OCI-LY7 (cell line): ENCODE measurements at regions not wholly inside any gene's neighbourhood (a gene's known extent, or its start where the extent isn't known, plus 50 kb on each side); places are given as distances from the start of the nearest gene placed in this dataset.

Experiments
- BruUV-seq: library from RNA; stranded (reverse); fragments of 400-500 nt; replicated peaks from 2 replicates; lab custom pipeline; 2021; lab: Mats Ljungman, UMichigan
- CTCF ChIA-PET: fragments of 300-600 bp; sonication (Branson Sonifier 250); formaldehyde crosslinking; loops from one replicate; lab custom pipeline; 2022; ENCODE audit warnings: antibody characterized with exemption; ENCODE audit not compliant: unreplicated experiment; lab: Charles Lee
- POLR2A ChIA-PET: fragments of 300-600 bp; sonication (Branson Sonifier 250); formaldehyde crosslinking; loops from one replicate; lab custom pipeline; 2022; ENCODE audit warnings: antibody characterized with exemption; lab: Charles Lee
- DNase-seq: peaks from one replicate; pipeline ENCODE4 v3.0.0-alpha.2; 2015; ENCODE audit warnings: low spot score
- H2AFZ ChIP-seq: fragments of 200-600 bp; sonication (generic), shearing (Covaris generic); 2 replicates; pipeline ENCODE4 v1.6.1; 2014; ENCODE audit warnings: mild to moderate bottlenecking, antibody characterized with exemption, low read length, moderate library complexity
- H3K27ac ChIP-seq: fragments of 200-600 bp; sonication (generic); 2 replicates; pipeline ENCODE4 v1.5.1; 2014; ENCODE audit warnings: mixed run types, low read depth, mild to moderate bottlenecking, moderate library complexity, low read length, inconsistent platforms; ENCODE audit not compliant: poor library complexity, severe bottlenecking
- H3K36me3 ChIP-seq: fragments of 200-600 bp; sonication (generic); 2 replicates; pipeline ENCODE4 v1.6.1; 2014; ENCODE audit warnings: mild to moderate bottlenecking, antibody characterized with exemption, low read length, moderate library complexity, mixed read lengths; ENCODE audit not compliant: insufficient read depth
- H3K4me1 ChIP-seq: fragments of 200-600 bp; sonication (generic); 2 replicates; pipeline ENCODE4 v1.5.1; 2014; ENCODE audit warnings: mild to moderate bottlenecking, low read length; ENCODE audit not compliant: insufficient read depth, poor library complexity, severe bottlenecking
- H3K4me2 ChIP-seq: fragments of 200-600 bp; sonication (generic); 2 replicates; pipeline ENCODE4 v1.6.1; 2014; ENCODE audit warnings: mild to moderate bottlenecking, low read length
- H3K4me3 ChIP-seq: fragments of 200-600 bp; sonication (generic); 2 replicates; pipeline ENCODE4 v1.5.1; 2014; ENCODE audit warnings: mild to moderate bottlenecking, low read depth, low read length; ENCODE audit not compliant: poor library complexity, severe bottlenecking
- H3K79me2 ChIP-seq: fragments of 200-600 bp; sonication (generic); 2 replicates; pipeline ENCODE4 v1.6.1; 2016; ENCODE audit warnings: low read depth, mild to moderate bottlenecking, low read length, moderate library complexity, mixed read lengths; ENCODE audit not compliant: insufficient read depth
- H3K9me2 ChIP-seq: fragments of 200-600 bp; sonication (generic); 2 replicates; pipeline ENCODE4 v1.6.1; 2016; ENCODE audit warnings: mild to moderate bottlenecking, low read length, mixed read lengths; ENCODE audit not compliant: insufficient read depth
- H3K9me3 ChIP-seq: fragments of 200-600 bp; sonication (generic); 2 replicates; pipeline ENCODE4 v1.6.1; 2014; ENCODE audit warnings: mild to moderate bottlenecking, mixed run types, low read length, mixed read lengths
- H4K20me1 ChIP-seq: fragments of 200-600 bp; sonication (generic); 2 replicates; pipeline ENCODE4 v1.6.1; 2014; ENCODE audit warnings: mild to moderate bottlenecking, antibody characterized with exemption, low read length, moderate library complexity, mixed read lengths; ENCODE audit not compliant: insufficient read depth
- CTCF ChIP-seq: fragments of 200-600 bp; sonication (generic); conservative IDR thresholded peaks from 2 replicates; pipeline ENCODE4 v1.5.1; 2014; ENCODE audit warnings: mild to moderate bottlenecking, antibody characterized with exemption, low read length, moderate library complexity, mixed read lengths
- EZH2phosphoT487 ChIP-seq: fragments of 200-600 bp; sonication (generic); IDR thresholded peaks from 2 replicates; pipeline ENCODE4 v1.6.1; 2018; ENCODE audit warnings: low read depth, borderline replicate concordance, mild to moderate bottlenecking, mixed run types, antibody characterized with exemption, low read length, moderate library complexity, mixed read lengths
- intact Hi-C: fragments of 100-400 bp; cut with micrococcal nuclease; formaldehyde crosslinking; loops from one replicate; pipeline ENCODE4 v1.10.0; 2022; ENCODE audit not compliant: unreplicated experiment

- no peak overlapping the region for H3K4me3 ChIP-seq
- no peak overlapping the region for H3K27ac ChIP-seq
- DNase-seq, result no peak
- no peaks in the 10 kb centered on the region for H4K20me1 ChIP-seq
- no peaks in the 10 kb centered on the region for H3K4me1 ChIP-seq
- H3K4me2 ChIP-seq, result no peak overlapping the region
- ChIA-PET CTCF (no interaction called here), POLR2A (no interaction called here)
- no peaks in the 10 kb centered on the region for H3K36me3 ChIP-seq
- intact Hi-C loops, result no loop called here
- no peaks in the 10 kb centered on the region for H3K9me3 ChIP-seq
- H2AFZ ChIP-seq, result no peak overlapping the region
- TF ChIP-seq EZH2phosphoT487, result no peak
- no peak for TF ChIP-seq CTCF
- no TSS peak for BruUV-seq
- no peaks in the 10 kb centered on the region for H3K9me2 ChIP-seq
- no peaks in the 10 kb centered on the region for H3K79me2 ChIP-seq
These were observed 671.9 kb upstream of the KLF4 start for GRCh38 chr9:108161503-108161902.

- Histone ChIP-seq H2AFZ (no peak overlapping the region), H3K27ac (no peak overlapping the region), H3K4me1 (no peaks in the 10 kb centered on the region), H3K4me2 (no peak overlapping the region), H3K9me3 (no peaks in the 10 kb centered on the region), H3K4me3 (no peak overlapping the region), H3K9me2 (no peaks in the 10 kb centered on the region), H3K79me2 (no peaks in the 10 kb centered on the region), H4K20me1 (no peaks in the 10 kb centered on the region), H3K36me3 (no peaks in the 10 kb centered on the region)
- BruUV-seq, result no TSS peak
- DNase-seq, result no peak
- TF ChIP-seq CTCF (no peak), EZH2phosphoT487 (no peak)
- CTCF ChIA-PET, result no interaction called here
- intact Hi-C loops, result no loop called here
- POLR2A ChIA-PET, result no interaction called here
These were observed 671.3 kb upstream of the KLF4 start for GRCh38 chr9:108160706-108161355.

- intact Hi-C loops, result no loop called here
- H3K79me2 ChIP-seq, result no peaks in the 10 kb centered on the region
- no peaks in the 10 kb centered on the region for H3K36me3 ChIP-seq
- H3K9me3 ChIP-seq, result no peaks in the 10 kb centered on the region
- H3K27ac ChIP-seq, result no peak overlapping the region
- H3K4me2 ChIP-seq, result no peak overlapping the region
- H4K20me1 ChIP-seq, result no peaks in the 10 kb centered on the region
- H3K4me1 ChIP-seq, result no peaks in the 10 kb centered on the region
- no peak for DNase-seq
- H3K4me3 ChIP-seq, result no peak overlapping the region
- CTCF ChIA-PET, result no interaction called here
- no TSS peak for BruUV-seq
- no peak overlapping the region for H2AFZ ChIP-seq
- TF ChIP-seq CTCF (no peak), EZH2phosphoT487 (no peak)
- POLR2A ChIA-PET, result no interaction called here
- H3K9me2 ChIP-seq, result no peaks in the 10 kb centered on the region
These were observed 670.5 kb upstream of the KLF4 start for GRCh38 chr9:108160039-108160438.
